ENCODE measurements at regions not wholly inside any gene's neighbourhood (a gene's known extent, or its start where the extent isn't known, plus 50 kb on each side); places are given as distances from the start of the nearest gene placed in this dataset.

- Mint-ChIP-seq H3K36me3 (ENCODE audit: low read depth) (no peaks in the 10 kb centered on the region), H3K27ac (no peak overlapping the region), H3K4me3 (no peak overlapping the region), H3K4me1 (ENCODE audit: low read depth) (no peaks in the 10 kb centered on the region), H3K9me3 (no peaks in the 10 kb centered on the region), H3K27me3 (peaks cover 21% of the 10 kb centered on the region)
- DNase-seq: no peak
These were observed 65.7 kb upstream of the FGF13 start for GRCh38 chrX:138777230-138777629.

- no peak for DNase-seq
These were observed 64.0 kb upstream of the FGF13 start for GRCh38 chrX:138775517-138775916.

DNA sequence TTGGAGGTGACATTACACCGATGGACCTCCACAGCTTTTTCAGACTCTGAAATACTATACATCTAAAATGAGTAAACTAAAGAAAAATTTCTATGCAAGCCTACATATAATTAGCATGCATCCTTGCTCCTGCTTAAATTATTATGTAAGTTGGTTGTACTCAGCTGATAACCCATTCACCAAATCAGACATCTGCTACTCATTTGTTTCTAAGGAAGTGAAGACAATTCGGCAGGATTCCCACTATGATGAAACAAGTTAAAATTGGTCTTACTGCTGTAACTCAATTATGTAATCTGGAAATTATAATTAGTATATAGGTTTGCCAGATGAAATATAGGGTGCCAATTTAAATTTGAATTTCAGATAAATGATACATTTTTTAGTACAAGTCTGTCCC, 59.5 kb upstream of the FGF13 start:
- no peaks in the 10 kb centered on the region for H3K36me3 Mint-ChIP-seq (ENCODE audit: low read depth)
- no peak overlapping the region for H3K27ac Mint-ChIP-seq
- no peak overlapping the region for H3K4me3 Mint-ChIP-seq
- DNase-seq: no peak
- H3K9me3 Mint-ChIP-seq: no peaks in the 10 kb centered on the region
- peaks cover 18% of the 10 kb centered on the region for H3K27me3 Mint-ChIP-seq
- H3K4me1 Mint-ChIP-seq (ENCODE audit: low read depth): no peaks in the 10 kb centered on the region

More at GRCh38 chrX:138775517-138775916, 64.0 kb upstream of the FGF13 start:
- Mint-ChIP-seq H3K27ac (no peak overlapping the region), H3K4me1 (ENCODE audit: low read depth) (no peaks in the 10 kb centered on the region), H3K4me3 (no peak overlapping the region), H3K27me3 (peaks cover 24% of the 10 kb centered on the region), H3K36me3 (ENCODE audit: low read depth) (no peaks in the 10 kb centered on the region), H3K9me3 (no peaks in the 10 kb centered on the region)

DNA sequence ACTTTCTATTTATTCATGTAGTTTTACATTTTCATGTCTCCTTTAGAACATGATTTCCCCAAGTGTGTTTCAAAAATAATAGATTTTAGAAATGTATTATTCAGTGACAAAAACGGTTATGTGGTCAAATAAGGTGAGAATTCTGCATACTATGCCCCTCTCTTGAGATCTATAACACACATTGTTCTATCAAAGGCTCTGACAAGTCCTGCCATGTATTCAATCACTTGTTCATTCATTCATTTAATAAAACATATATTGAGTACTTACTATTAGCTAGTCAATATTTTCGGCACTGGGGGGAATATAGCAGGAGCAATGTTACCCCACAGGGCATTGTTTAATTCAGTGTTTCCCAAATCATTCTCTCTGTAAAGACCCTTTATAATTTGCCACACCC, 58.4 kb upstream of the FGF13 start:
- peaks cover 17% of the 10 kb centered on the region for H3K27me3 Mint-ChIP-seq
- no peak for DNase-seq
- H3K27ac Mint-ChIP-seq: no peak overlapping the region
- no peaks in the 10 kb centered on the region for H3K9me3 Mint-ChIP-seq
- no peak overlapping the region for H3K4me3 Mint-ChIP-seq
- H3K36me3 Mint-ChIP-seq (ENCODE audit: low read depth): no peaks in the 10 kb centered on the region
- H3K4me1 Mint-ChIP-seq (ENCODE audit: low read depth): no peaks in the 10 kb centered on the region

DNA sequence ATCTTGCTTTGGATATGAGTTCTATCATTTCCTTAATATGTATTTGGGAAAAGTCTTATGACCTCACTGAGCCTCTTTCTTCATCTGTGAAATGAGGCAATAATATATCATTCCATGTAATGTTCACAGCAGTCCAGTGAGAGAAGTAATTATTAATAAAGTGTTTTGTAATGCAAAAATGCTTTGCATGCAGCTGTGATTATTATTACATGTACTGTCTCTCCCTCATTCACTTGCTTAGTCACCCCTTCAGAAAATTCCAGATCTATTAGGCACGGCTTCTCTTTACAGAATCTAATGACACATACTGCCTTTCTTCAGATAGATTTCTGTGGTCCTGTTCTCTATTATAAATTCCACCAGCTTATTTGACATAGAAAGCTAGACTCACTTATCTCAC, 53.5 kb upstream of the FGF13 start:
- Mint-ChIP-seq H3K4me3 (no peak overlapping the region), H3K4me1 (ENCODE audit: low read depth) (no peaks in the 10 kb centered on the region), H3K36me3 (ENCODE audit: low read depth) (no peaks in the 10 kb centered on the region), H3K27me3 (peaks cover 23% of the 10 kb centered on the region), H3K27ac (no peak overlapping the region), H3K9me3 (no peaks in the 10 kb centered on the region)
- no peak for DNase-seq

DNA sequence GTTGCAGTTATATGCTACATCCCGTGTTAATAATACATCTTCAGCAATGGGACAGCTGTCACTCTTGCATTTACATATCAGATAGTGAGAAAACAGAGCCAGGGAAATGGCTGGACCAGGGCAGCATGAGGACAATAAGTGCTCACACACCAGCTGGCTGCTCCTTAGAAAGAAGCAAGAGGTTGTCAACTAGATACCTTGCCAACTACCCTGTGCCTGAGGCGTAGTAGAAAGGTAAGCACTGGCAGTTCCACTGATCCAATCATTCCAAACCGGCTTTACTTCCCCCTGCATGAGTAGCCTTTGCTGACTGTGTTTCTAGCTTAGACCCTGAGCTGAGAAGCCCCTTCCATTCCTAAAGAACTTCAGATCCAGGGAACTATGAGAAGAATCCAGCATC, 52.2 kb upstream of the FGF13 start:
- DNase-seq: no peak
- H3K27me3 Mint-ChIP-seq: peaks cover 23% of the 10 kb centered on the region
- no peaks in the 10 kb centered on the region for H3K36me3 Mint-ChIP-seq (ENCODE audit: low read depth)
- no peak overlapping the region for H3K4me3 Mint-ChIP-seq
- H3K4me1 Mint-ChIP-seq (ENCODE audit: low read depth): no peaks in the 10 kb centered on the region
- H3K9me3 Mint-ChIP-seq: no peaks in the 10 kb centered on the region
- no peak overlapping the region for H3K27ac Mint-ChIP-seq

DNA sequence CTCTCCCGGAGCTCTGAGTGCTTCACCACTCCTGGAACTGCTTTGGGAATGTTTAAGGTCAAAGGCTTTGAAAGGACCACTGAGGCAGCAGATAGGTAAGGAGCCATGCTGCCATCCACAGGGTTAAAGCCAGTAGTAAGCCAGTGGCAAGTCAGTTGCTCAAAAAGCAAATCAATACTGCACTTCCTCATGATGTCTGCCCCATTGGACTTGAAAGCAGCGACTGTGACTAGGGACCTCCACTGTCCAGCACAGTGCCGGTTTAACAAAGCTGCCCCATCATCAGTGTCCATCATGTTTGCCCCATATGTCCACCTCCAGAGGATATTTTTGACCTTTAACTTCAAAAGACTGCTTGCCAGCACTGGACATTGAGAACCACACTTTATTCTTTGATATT, 49.9 kb upstream of the FGF13 start:
- Mint-ChIP-seq H3K27ac (no peak overlapping the region), H3K4me1 (ENCODE audit: low read depth) (no peaks in the 10 kb centered on the region), H3K36me3 (ENCODE audit: low read depth) (no peaks in the 10 kb centered on the region), H3K9me3 (no peaks in the 10 kb centered on the region), H3K4me3 (no peak overlapping the region), H3K27me3 (peaks cover 37% of the 10 kb centered on the region)
- no peak for DNase-seq
